ENCODE measurements at regions not wholly inside any gene's neighbourhood (a gene's known extent, or its start where the extent isn't known, plus 50 kb on each side); places are given as distances from the start of the nearest gene placed in this dataset.

DNA sequence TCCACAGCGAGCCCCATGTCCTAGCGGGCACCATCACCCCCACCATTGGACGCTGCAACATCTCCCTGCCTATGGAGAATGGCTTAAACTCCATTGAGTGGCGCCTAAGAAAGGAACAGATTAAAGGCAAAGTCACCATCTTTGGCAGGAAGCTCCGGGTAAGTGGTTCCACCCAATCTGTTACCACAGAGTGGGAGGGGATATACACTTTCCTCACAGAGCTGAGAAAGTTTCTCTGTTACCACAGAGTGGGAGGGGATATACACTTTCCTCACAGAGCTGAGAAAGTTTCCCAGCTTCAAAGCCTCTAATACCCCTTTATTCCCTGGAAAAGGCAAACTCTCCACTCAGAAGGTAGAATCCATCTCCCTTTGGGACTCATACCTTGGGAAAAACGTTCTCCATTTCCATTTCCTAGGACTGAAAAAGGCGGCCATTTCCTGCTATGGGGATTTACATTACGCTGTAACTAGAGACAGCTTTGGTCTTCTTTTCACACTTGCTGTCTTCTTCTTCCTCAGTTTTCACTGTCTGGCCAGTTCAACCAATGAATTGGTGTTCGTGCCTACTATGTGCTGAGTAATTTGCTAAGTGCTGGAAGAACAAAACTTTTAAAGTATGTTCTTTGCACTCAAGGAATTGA is 63.4 kb upstream of the WWC1 start:
- no peak for DNase-seq

DNA sequence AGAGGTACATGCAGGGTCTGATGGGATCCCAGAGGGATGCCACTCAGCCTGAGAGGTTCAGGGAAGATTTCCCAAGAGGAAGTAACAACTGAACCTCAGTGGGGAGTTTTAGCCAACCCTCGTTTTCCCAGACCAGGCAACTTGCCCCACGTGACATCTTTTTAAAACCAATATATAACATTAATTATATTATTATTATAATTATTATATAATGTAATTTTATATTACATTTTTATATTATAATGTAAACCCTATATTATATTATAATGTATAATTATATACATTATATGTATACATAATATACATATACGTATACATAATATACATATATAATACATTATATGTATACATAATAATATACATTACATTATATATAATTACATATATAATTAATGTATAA is 62.8 kb upstream of the WWC1 start:
- DNase-seq: no peak

- no peak for DNase-seq
Observed at GRCh38 chr5:168234133-168234532, 57.3 kb upstream of the WWC1 start.

GRCh38 chr5:168238463-168238862 is 53.0 kb upstream of the WWC1 start:
- DNase-seq: no peak

DNA sequence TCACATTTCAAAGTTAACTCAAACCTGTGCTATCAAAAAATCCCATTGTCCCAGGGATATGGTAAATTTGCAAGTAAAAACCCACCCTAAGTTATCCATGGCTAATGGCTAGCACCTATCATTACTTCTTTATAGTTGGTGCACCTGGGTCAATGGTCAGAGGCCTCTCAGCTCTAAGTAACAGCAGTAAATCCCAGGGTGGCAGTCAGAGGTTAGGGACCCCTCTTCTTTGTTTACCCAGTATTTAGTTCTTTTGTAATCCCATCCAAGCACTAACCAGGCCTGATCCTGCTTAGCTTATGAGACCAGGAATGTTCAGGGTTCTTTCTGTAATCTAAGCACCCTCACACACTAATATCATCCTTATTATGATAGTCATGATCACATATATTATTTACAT is 52.1 kb upstream of the WWC1 start:
- no peak for DNase-seq
